HepG2 (cell line): ENCODE measurements at regions not wholly inside any gene's neighbourhood (a gene's known extent, or its start where the extent isn't known, plus 50 kb on each side); places are given as distances from the start of the nearest gene placed in this dataset.

Source experiments
- ATAC-seq: fragments of 200-7000 bp; cut with Tn5 transposase; 3 replicates; pipeline ENCODE4 v1.9.1; 2020; ENCODE audit warnings: mild to moderate bottlenecking, moderate library complexity
- BruUV-seq: library from RNA; stranded (reverse); fragments of 400-500 nt; replicated peaks from 2 replicates; lab custom pipeline; 2021; lab: Mats Ljungman, UMichigan
- CTCF ChIA-PET: fragments of 300-600 bp; formaldehyde crosslinking; extraction: SDS; loops from one replicate; lab custom pipeline; 2021; ENCODE audit warnings: low total read pairs, inconsistent platforms, low intra/inter-chr PET ratio; lab: Yijun Ruan, JAX
- POLR2A ChIA-PET: fragments of 350-600 bp; sonication (Branson Sonifier 250); formaldehyde crosslinking; loops from one replicate; lab custom pipeline; 2020; ENCODE audit warnings: antibody characterized with exemption, inconsistent platforms; lab: Yijun Ruan, JAX
- DNase-seq: peaks from one replicate; pipeline ENCODE4 v3.0.0-alpha.2; 2015; ENCODE audit warnings: low spot score
- FAIRE-seq: peaks from 3 replicates; lab custom pipeline; 2011; peaks lifted over from hg19 to GRCh38; lab: Jason Lieb, UNC
- H2AFZ ChIP-seq: one replicate; pipeline ENCODE4 v1.6.1; 2011; ENCODE audit warnings: low read length, inconsistent platforms
- H3K27ac ChIP-seq: fragments of 300-600 bp; 3 replicates; pipeline ENCODE4 v1.8.0; 2011; ENCODE audit warnings: mixed run types, mild to moderate bottlenecking, mixed read lengths, low read length, inconsistent platforms; ENCODE audit not compliant: insufficient read depth; ENCODE audit errors: extremely low read length
- H3K27me3 ChIP-seq, 2 experiments: fragments of 200-600 bp in 1 of 2; 2 replicates in 1 of 2; 3 replicates in 1 of 2; pipeline versions ENCODE4 v1.6.0 to v1.8.0; 2011; ENCODE audit warnings: low read length in 2 of 2, mild to moderate bottlenecking in 2 of 2, moderate library complexity in 2 of 2, inconsistent platforms in 1 of 2; ENCODE audit not compliant: insufficient read depth in 2 of 2, control insufficient read depth in 1 of 2
- H3K36me3 ChIP-seq, 2 experiments: fragments of 200-600 bp in 1 of 2; replicated peaks in 1 of 2; 2 replicates in 1 of 2; 3 replicates in 1 of 2; pipeline versions ENCODE4 v1.5.1 to v1.8.0; 2011; ENCODE audit warnings: low read length in 2 of 2, inconsistent platforms in 1 of 2; ENCODE audit not compliant: insufficient read depth in 2 of 2, control insufficient read depth in 1 of 2
- H3K4me1 ChIP-seq: 2 replicates; pipeline ENCODE4 v1.5.1; 2012; ENCODE audit warnings: low read length, inconsistent platforms; ENCODE audit not compliant: insufficient read depth
- H3K4me2 ChIP-seq: 2 replicates; pipeline ENCODE4 v1.6.0; 2011; ENCODE audit warnings: low read depth, low read length, inconsistent platforms
- H3K4me3 ChIP-seq, 3 experiments: fragments of 200-600 bp in 1 of 3; sonication (generic), shearing (Covaris generic) in 1 of 3; replicated peaks in 1 of 3; 2 replicates each; pipeline ENCODE4 v1.5.1; 2011 to 2016; ENCODE audit warnings: low read length in 3 of 3, inconsistent platforms in 2 of 3, low read depth in 2 of 3, mild to moderate bottlenecking in 2 of 3, control low read depth in 1 of 3, mixed read lengths in 1 of 3; ENCODE audit not compliant: insufficient read depth in 1 of 3
- H3K79me2 ChIP-seq: one replicate; pipeline ENCODE4 v1.6.1; 2011; ENCODE audit warnings: low read length, inconsistent platforms; ENCODE audit not compliant: insufficient read depth
- H3K9ac ChIP-seq: 2 replicates; pipeline ENCODE4 v1.6.0; 2011; ENCODE audit warnings: mild to moderate bottlenecking, low read depth, low read length, inconsistent platforms; ENCODE audit not compliant: insufficient read depth
- H3K9me3 ChIP-seq: 2 replicates; pipeline ENCODE4 v1.5.1; 2012; ENCODE audit warnings: mild to moderate bottlenecking, low read length
- H4K20me1 ChIP-seq: 2 replicates; pipeline ENCODE4 v1.6.0; 2011; ENCODE audit warnings: inconsistent platforms, mild to moderate bottlenecking, low read length, moderate library complexity; ENCODE audit not compliant: insufficient read depth
- AGO2 ChIP-seq: fragments of 200-400 bp; formaldehyde crosslinking; optimal IDR thresholded peaks from 2 replicates; pipeline ENCODE3; 2017; ENCODE audit warnings: mild to moderate bottlenecking, low read depth, low read length, moderate library complexity
- CBX5 ChIP-seq: sonication (generic); formaldehyde crosslinking; IDR thresholded peaks from 2 replicates; pipeline ENCODE4 v1.4.0; 2020; ENCODE audit warnings: missing genetic modification reagents, borderline replicate concordance
- IKZF4 ChIP-seq: sonication (generic); formaldehyde crosslinking; IDR thresholded peaks from 2 replicates; pipeline ENCODE4 v1.5.1; 2020; ENCODE audit warnings: borderline replicate concordance, mild to moderate bottlenecking, low read depth, missing genetic modification reagents; ENCODE audit errors: not compliant biosample characterization
- JUN ChIP-seq: sonication (generic); formaldehyde crosslinking; IDR thresholded peaks from 2 replicates; pipeline ENCODE4 v1.4.0; 2020; ENCODE audit warnings: mild to moderate bottlenecking, missing genetic modification reagents
- NFE2L2 ChIP-seq: fragments of 150-350 bp; IDR thresholded peaks from 2 replicates; pipeline ENCODE4 v1.6.1; 2014; ENCODE audit warnings: low read length
- ZFY ChIP-seq: sonication (generic); formaldehyde crosslinking; IDR thresholded peaks from 2 replicates; pipeline ENCODE4 v1.4.0; 2020; ENCODE audit warnings: missing genetic modification reagents
- ZMAT3 ChIP-seq: sonication (generic); formaldehyde crosslinking; conservative IDR thresholded peaks from 2 replicates; pipeline ENCODE4 v1.7.0; 2021; ENCODE audit warnings: missing genetic modification reagents
- ZNF350 ChIP-seq: sonication (generic); formaldehyde crosslinking; IDR thresholded peaks from 2 replicates; pipeline ENCODE4 v1.4.0; 2020; ENCODE audit warnings: mild to moderate bottlenecking, low read depth, missing genetic modification reagents, borderline replicate concordance
- ZNF879 ChIP-seq: sonication (generic); formaldehyde crosslinking; IDR thresholded peaks from 2 replicates; pipeline ENCODE4 v1.8.1; 2023; ENCODE audit warnings: missing genetic modification reagents
- WGBS: methylation state at CpG from one replicate; pipeline ENCODE4 v1.1.6; 2017; ENCODE audit warnings: low lambda C conversion rate; 5-methylcytosine and 5-hydroxymethylcytosine counted together
- in situ Hi-C: cut with HindIII; loops from 2 replicates; pipeline ENCODE4 v1.10.0; 2017; ENCODE audit warnings: low pct_unique_long_range_greater_than_20kb; ENCODE audit not compliant: extremely low pct_ligation_motif_present
- intact Hi-C: fragments of 100-400 bp; cut with micrococcal nuclease; formaldehyde crosslinking; loops from one replicate; pipeline ENCODE4 v1.10.0; 2022; ENCODE audit not compliant: unreplicated experiment
- TF ChIP-seq, protein P1 (sequence below): IDR thresholded peaks from 2 replicates; pipeline ENCODE4 v1.6.1; 2012; ENCODE audit warnings: low read length, improper control_type of control experiment
- TF ChIP-seq, protein P2 (sequence below): sonication (generic); formaldehyde crosslinking; IDR thresholded peaks from 2 replicates; pipeline ENCODE4 v1.5.0; 2020; ENCODE audit warnings: mild to moderate bottlenecking, missing genetic modification reagents
- TF ChIP-seq, protein P3 (sequence below): sonication (generic); formaldehyde crosslinking; IDR thresholded peaks from 2 replicates; pipeline ENCODE4 v1.4.0; 2020; ENCODE audit warnings: missing genetic modification reagents
- TF ChIP-seq, protein P4 (sequence below): sonication (generic); formaldehyde crosslinking; IDR thresholded peaks from 2 replicates; pipeline ENCODE4 v1.9.0; 2021; ENCODE audit warnings: missing genetic modification reagents, mild to moderate bottlenecking, borderline replicate concordance

DNA sequence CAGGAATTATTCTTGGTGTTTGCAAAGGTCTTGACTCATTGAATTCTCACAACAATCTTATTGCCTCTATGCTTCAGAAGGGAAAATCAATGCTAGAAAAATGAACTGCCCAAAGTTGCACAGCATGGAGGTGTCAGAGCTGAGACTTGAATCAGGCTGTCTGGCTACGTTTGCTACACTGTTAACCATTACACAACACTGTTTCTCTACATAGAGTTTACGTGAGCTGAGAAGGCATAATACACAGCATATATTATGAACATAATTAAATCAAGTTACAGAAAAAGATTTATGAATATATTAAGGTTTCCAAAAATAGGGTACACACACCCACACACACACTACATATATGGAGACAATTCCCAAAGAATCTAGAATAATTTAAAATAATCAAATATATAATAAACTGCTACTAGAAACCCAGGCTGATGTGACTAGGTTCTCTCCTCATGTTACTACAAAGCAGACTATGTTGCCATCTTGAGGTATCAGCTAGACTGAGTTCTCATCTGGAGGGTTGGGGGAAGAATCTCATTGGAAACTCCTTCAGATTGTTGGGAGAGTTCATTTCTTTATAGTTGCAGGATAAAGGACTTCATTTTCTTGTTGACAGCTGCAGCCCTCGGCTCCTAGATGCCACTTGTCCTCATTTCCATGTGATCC lies 1270.5 kb downstream of the ARAP2 start:
- no peaks in the 10 kb centered on the region for H3K9me3 ChIP-seq
- H3K4me2 ChIP-seq, result no peak overlapping the region
- 2% methylated on average over 3 of the region's 3 CpGs for WGBS
- no peak for FAIRE-seq
- no peak overlapping the region for H3K4me3 ChIP-seq
- no peak overlapping the region for H3K9ac ChIP-seq
- H2AFZ ChIP-seq, result no peak overlapping the region
- in situ Hi-C loops, result no loop called here
- no peak for ATAC-seq
- no peaks in the 10 kb centered on the region for H3K36me3 ChIP-seq
- H4K20me1 ChIP-seq, result no peaks in the 10 kb centered on the region
- no peak for DNase-seq
- no peaks in the 10 kb centered on the region for H3K79me2 ChIP-seq
- intact Hi-C loops, result no loop called here
- H3K4me1 ChIP-seq, result no peaks in the 10 kb centered on the region
- BruUV-seq, result no TSS peak
- no peaks in the 10 kb centered on the region for H3K27me3 ChIP-seq
- H3K27ac ChIP-seq, result no peak overlapping the region
- ChIA-PET POLR2A (no interaction called here), CTCF (no interaction called here)
- TF ChIP-seq, protein P1, sequence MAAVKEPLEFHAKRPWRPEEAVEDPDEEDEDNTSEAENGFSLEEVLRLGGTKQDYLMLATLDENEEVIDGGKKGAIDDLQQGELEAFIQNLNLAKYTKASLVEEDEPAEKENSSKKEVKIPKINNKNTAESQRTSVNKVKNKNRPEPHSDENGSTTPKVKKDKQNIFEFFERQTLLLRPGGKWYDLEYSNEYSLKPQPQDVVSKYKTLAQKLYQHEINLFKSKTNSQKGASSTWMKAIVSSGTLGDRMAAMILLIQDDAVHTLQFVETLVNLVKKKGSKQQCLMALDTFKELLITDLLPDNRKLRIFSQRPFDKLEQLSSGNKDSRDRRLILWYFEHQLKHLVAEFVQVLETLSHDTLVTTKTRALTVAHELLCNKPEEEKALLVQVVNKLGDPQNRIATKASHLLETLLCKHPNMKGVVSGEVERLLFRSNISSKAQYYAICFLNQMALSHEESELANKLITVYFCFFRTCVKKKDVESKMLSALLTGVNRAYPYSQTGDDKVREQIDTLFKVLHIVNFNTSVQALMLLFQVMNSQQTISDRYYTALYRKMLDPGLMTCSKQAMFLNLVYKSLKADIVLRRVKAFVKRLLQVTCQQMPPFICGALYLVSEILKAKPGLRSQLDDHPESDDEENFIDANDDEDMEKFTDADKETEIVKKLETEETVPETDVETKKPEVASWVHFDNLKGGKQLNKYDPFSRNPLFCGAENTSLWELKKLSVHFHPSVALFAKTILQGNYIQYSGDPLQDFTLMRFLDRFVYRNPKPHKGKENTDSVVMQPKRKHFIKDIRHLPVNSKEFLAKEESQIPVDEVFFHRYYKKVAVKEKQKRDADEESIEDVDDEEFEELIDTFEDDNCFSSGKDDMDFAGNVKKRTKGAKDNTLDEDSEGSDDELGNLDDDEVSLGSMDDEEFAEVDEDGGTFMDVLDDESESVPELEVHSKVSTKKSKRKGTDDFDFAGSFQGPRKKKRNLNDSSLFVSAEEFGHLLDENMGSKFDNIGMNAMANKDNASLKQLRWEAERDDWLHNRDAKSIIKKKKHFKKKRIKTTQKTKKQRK, result no peak
- no peak for TF ChIP-seq AGO2
- TF ChIP-seq, protein P2, sequence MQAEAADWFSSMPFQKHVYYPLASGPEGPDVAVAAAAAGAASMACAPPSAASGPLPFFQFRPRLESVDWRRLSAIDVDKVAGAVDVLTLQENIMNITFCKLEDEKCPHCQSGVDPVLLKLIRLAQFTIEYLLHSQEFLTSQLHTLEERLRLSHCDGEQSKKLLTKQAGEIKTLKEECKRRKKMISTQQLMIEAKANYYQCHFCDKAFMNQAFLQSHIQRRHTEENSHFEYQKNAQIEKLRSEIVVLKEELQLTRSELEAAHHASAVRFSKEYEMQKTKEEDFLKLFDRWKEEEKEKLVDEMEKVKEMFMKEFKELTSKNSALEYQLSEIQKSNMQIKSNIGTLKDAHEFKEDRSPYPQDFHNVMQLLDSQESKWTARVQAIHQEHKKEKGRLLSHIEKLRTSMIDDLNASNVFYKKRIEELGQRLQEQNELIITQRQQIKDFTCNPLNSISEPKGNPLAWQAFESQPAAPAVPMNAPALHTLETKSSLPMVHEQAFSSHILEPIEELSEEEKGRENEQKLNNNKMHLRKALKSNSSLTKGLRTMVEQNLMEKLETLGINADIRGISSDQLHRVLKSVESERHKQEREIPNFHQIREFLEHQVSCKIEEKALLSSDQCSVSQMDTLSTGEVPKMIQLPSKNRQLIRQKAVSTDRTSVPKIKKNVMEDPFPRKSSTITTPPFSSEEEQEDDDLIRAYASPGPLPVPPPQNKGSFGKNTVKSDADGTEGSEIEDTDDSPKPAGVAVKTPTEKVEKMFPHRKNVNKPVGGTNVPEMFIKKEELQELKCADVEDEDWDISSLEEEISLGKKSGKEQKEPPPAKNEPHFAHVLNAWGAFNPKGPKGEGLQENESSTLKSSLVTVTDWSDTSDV (CRISPR knock-in tag), result no peak
- TF ChIP-seq, protein P3, sequence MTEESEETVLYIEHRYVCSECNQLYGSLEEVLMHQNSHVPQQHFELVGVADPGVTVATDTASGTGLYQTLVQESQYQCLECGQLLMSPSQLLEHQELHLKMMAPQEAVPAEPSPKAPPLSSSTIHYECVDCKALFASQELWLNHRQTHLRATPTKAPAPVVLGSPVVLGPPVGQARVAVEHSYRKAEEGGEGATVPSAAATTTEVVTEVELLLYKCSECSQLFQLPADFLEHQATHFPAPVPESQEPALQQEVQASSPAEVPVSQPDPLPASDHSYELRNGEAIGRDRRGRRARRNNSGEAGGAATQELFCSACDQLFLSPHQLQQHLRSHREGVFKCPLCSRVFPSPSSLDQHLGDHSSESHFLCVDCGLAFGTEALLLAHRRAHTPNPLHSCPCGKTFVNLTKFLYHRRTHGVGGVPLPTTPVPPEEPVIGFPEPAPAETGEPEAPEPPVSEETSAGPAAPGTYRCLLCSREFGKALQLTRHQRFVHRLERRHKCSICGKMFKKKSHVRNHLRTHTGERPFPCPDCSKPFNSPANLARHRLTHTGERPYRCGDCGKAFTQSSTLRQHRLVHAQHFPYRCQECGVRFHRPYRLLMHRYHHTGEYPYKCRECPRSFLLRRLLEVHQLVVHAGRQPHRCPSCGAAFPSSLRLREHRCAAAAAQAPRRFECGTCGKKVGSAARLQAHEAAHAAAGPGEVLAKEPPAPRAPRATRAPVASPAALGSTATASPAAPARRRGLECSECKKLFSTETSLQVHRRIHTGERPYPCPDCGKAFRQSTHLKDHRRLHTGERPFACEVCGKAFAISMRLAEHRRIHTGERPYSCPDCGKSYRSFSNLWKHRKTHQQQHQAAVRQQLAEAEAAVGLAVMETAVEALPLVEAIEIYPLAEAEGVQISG (CRISPR knock-in tag), result no peak
- no peak for TF ChIP-seq ZMAT3 (CRISPR knock-in tag)
- TF ChIP-seq ZNF350 (CRISPR knock-in tag), result no peak
- TF ChIP-seq, protein P4, sequence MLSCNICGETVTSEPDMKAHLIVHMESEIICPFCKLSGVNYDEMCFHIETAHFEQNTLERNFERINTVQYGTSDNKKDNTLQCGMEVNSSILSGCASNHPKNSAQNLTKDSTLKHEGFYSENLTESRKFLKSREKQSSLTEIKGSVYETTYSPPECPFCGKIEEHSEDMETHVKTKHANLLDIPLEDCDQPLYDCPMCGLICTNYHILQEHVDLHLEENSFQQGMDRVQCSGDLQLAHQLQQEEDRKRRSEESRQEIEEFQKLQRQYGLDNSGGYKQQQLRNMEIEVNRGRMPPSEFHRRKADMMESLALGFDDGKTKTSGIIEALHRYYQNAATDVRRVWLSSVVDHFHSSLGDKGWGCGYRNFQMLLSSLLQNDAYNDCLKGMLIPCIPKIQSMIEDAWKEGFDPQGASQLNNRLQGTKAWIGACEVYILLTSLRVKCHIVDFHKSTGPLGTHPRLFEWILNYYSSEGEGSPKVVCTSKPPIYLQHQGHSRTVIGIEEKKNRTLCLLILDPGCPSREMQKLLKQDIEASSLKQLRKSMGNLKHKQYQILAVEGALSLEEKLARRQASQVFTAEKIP (CRISPR knock-in tag), result no peak
- no peak for TF ChIP-seq CBX5 (CRISPR knock-in tag)
- TF ChIP-seq NFE2L2, result no peak
- TF ChIP-seq ZFY, result no peak
- TF ChIP-seq ZNF879 (CRISPR knock-in tag), result no peak
- no peak for TF ChIP-seq IKZF4 (CRISPR knock-in tag)
- no peak for TF ChIP-seq JUN
